Rectal smooth muscle tissue (tissue), 1 donor: ENCODE measurements at regions not wholly inside any gene's neighbourhood (a gene's known extent, or its start where the extent isn't known, plus 50 kb on each side); places are given as distances from the start of the nearest gene placed in this dataset.

Experiments
- H3K27ac ChIP-seq: one replicate; pipeline ENCODE4 v1.7.0; 2013; ENCODE audit warnings: low read depth, low read length, inconsistent platforms
- H3K27me3 ChIP-seq: one replicate; pipeline ENCODE4 v1.7.0; 2013; ENCODE audit warnings: low read length; ENCODE audit not compliant: control insufficient read depth, insufficient read depth
- H3K36me3 ChIP-seq: one replicate; pipeline ENCODE4 v1.7.0; 2013; ENCODE audit warnings: low read length; ENCODE audit not compliant: control insufficient read depth, insufficient read depth
- H3K4me1 ChIP-seq: one replicate; pipeline ENCODE4 v1.7.0; 2013; ENCODE audit warnings: low read length; ENCODE audit not compliant: control insufficient read depth, insufficient read depth
- H3K4me3 ChIP-seq: one replicate; pipeline ENCODE4 v1.7.0; 2013; ENCODE audit warnings: low read length
- H3K9ac ChIP-seq: one replicate; pipeline ENCODE4 v1.7.0; 2013; ENCODE audit warnings: low read length

GRCh38 chr6:122008101-122008999 is 391.1 kb upstream of the HSF2 start:
- Histone ChIP-seq H3K4me3 (no peak overlapping the region), H3K4me1 (no peaks in the 10 kb centered on the region), H3K27me3 (no peaks in the 10 kb centered on the region), H3K9ac (no peak overlapping the region), H3K27ac (no peak overlapping the region), H3K36me3 (no peaks in the 10 kb centered on the region)

DNA sequence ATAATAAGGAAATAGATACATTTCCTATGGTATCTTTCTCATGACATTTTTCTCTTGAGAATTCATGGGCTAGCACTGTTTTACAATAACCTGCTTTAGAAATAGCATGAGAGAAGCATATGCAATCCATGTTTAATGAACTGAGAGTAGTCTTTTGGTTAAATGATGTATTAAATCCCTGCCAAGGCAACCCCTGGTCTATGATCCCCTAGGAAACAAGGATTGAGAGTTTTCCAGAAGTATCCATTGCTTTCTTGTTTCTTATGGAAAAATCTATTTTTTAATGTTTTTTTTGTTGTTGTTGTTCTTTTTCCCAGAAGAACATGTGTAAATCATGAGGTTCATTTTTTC is 390.5 kb upstream of the HSF2 start:
- H3K36me3 ChIP-seq = no peaks in the 10 kb centered on the region
- H3K4me3 ChIP-seq = no peak overlapping the region
- H3K4me1 ChIP-seq = no peaks in the 10 kb centered on the region
- no peak overlapping the region for H3K9ac ChIP-seq
- no peak overlapping the region for H3K27ac ChIP-seq
- no peaks in the 10 kb centered on the region for H3K27me3 ChIP-seq

GRCh38 chr6:122012578-122012977 is 386.9 kb upstream of the HSF2 start:
- H3K36me3 ChIP-seq = no peaks in the 10 kb centered on the region
- H3K4me3 ChIP-seq = no peak overlapping the region
- no peak overlapping the region for H3K9ac ChIP-seq
- no peaks in the 10 kb centered on the region for H3K4me1 ChIP-seq
- H3K27ac ChIP-seq = no peak overlapping the region
- H3K27me3 ChIP-seq = no peaks in the 10 kb centered on the region

GRCh38 chr6:122014961-122015360 is 384.5 kb upstream of the HSF2 start:
- Histone ChIP-seq H3K27ac (no peak overlapping the region), H3K4me3 (no peak overlapping the region), H3K36me3 (no peaks in the 10 kb centered on the region), H3K27me3 (no peaks in the 10 kb centered on the region), H3K4me1 (no peaks in the 10 kb centered on the region), H3K9ac (no peak overlapping the region)

- Histone ChIP-seq H3K9ac (no peak overlapping the region), H3K36me3 (no peaks in the 10 kb centered on the region), H3K4me1 (no peaks in the 10 kb centered on the region), H3K27ac (no peak overlapping the region), H3K4me3 (no peak overlapping the region), H3K27me3 (no peaks in the 10 kb centered on the region)
Measured at GRCh38 chr6:122020588-122021264, 378.7 kb upstream of the HSF2 start.

DNA sequence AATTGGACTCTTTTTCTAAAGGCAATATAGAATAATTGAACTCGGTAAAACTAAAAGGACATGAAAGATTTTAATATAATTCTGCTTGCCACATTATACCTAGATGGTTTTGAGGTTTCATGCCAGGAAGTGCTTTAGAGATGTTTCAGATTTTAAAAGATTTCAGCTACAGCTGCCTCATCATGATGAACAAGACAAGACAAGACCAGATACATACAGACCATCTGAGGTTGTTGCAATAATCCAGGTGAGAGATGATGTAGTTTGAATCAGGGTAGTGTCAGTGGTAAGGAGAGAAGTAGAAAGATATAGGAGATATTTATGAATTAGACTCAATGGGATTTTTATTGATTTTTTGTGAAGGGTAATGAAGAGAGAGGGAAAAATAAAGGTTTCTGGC is 374.3 kb upstream of the HSF2 start:
- no peaks in the 10 kb centered on the region for H3K4me1 ChIP-seq
- H3K4me3 ChIP-seq = no peak overlapping the region
- H3K9ac ChIP-seq = no peak overlapping the region
- no peaks in the 10 kb centered on the region for H3K36me3 ChIP-seq
- no peaks in the 10 kb centered on the region for H3K27me3 ChIP-seq
- H3K27ac ChIP-seq = no peak overlapping the region

- no peak overlapping the region for H3K27ac ChIP-seq
- H3K9ac ChIP-seq = no peak overlapping the region
Measured at GRCh38 chr6:122026582-122027369, 372.7 kb upstream of the HSF2 start.

GRCh38 chr6:122028933-122029522 is 370.4 kb upstream of the HSF2 start:
- Histone ChIP-seq H3K9ac (no peak overlapping the region), H3K27me3 (no peaks in the 10 kb centered on the region), H3K36me3 (no peaks in the 10 kb centered on the region), H3K4me3 (no peak overlapping the region), H3K27ac (no peak overlapping the region), H3K4me1 (no peaks in the 10 kb centered on the region)

More at GRCh38 chr6:122026582-122027369, 372.7 kb upstream of the HSF2 start:
- H3K4me1 ChIP-seq = no peaks in the 10 kb centered on the region
- no peak overlapping the region for H3K4me3 ChIP-seq
- no peaks in the 10 kb centered on the region for H3K36me3 ChIP-seq
- no peaks in the 10 kb centered on the region for H3K27me3 ChIP-seq

GRCh38 chr6:122033564-122034181 is 365.8 kb upstream of the HSF2 start:
- no peak overlapping the region for H3K27ac ChIP-seq
- no peak overlapping the region for H3K4me3 ChIP-seq
- H3K27me3 ChIP-seq = no peaks in the 10 kb centered on the region
- H3K4me1 ChIP-seq = no peaks in the 10 kb centered on the region
- H3K9ac ChIP-seq = no peak overlapping the region
- H3K36me3 ChIP-seq = no peaks in the 10 kb centered on the region

DNA sequence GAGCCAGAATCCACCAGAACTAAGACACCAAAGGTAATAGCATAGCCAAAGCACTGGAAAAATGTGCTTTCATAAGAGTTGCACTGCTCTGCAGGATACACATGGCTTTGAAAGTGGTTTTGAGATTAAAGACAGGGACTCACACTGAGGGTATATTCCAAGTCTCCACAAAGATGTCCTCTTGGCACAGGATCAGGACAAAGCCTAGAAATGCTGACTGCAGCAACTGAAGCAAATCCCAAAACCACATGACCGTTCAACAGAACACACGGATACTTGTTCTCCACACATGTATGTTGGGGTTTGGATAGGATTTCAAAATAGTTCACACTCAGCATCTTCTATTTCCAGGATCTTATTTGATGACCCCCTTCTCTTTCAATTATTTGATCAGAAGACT is 364.3 kb upstream of the HSF2 start:
- H3K9ac ChIP-seq = no peak overlapping the region
- no peak overlapping the region for H3K27ac ChIP-seq
- no peaks in the 10 kb centered on the region for H3K36me3 ChIP-seq
- H3K4me1 ChIP-seq = no peaks in the 10 kb centered on the region
- H3K27me3 ChIP-seq = no peaks in the 10 kb centered on the region
- H3K4me3 ChIP-seq = no peak overlapping the region

DNA sequence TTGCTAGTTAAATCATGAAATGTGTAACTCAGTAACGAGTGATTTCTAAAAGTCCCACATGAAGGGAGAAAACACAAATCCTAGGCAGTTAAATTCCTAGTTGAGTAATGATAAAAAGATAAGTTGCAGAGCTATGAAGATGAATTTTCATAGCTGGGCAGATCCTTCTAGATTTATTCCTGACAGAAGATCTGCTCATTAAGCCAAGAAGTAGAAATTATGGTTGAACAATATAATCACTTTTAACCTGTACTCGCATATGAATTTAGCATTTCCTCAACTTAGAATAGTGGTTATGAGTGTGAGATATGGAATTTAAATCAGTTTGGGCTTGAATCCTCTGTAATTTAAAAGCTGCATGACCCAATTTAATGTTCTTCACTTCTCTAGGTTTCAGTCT is 359.2 kb upstream of the HSF2 start:
- Histone ChIP-seq H3K36me3 (no peaks in the 10 kb centered on the region), H3K9ac (no peak overlapping the region), H3K4me1 (no peaks in the 10 kb centered on the region), H3K4me3 (no peak overlapping the region), H3K27me3 (no peaks in the 10 kb centered on the region), H3K27ac (no peak overlapping the region)

DNA sequence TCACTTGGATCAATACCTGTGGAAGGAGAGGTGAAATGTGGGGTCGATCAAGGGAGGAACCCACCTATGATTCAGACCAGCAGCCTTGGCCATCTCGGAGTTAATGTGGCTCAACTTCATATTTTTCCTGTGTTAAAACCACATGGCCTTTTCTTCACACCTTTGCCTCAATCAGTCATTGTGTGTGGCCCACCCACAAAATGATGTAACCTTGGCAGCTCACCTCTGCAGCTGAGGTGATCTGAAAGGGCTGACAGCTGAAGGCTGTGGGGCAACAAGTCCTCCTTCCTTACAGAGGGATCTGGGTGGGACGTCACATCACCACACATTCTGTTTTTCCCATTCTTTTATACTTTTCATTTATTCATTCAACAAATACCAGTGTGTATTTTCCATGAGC is 357.1 kb upstream of the HSF2 start:
- Histone ChIP-seq H3K36me3 (no peaks in the 10 kb centered on the region), H3K4me1 (no peaks in the 10 kb centered on the region), H3K27me3 (no peaks in the 10 kb centered on the region), H3K27ac (no peak overlapping the region), H3K9ac (no peak overlapping the region), H3K4me3 (no peak overlapping the region)
